SK-N-SH treated with all-trans-retinoic acid at 6 μM for 48 hours (cell line): ENCODE measurements at regions not wholly inside any gene's neighbourhood (a gene's known extent, or its start where the extent isn't known, plus 50 kb on each side); places are given as distances from the start of the nearest gene placed in this dataset.

Experiments
- CREB5 ChIP-seq: fragments of 250-450 bp; sonication (Bioruptor Pico); IDR thresholded peaks from 2 replicates; pipeline ENCODE4 v1.5.1; 2020; ENCODE audit warnings: low read depth, mild to moderate bottlenecking, moderate library complexity
- CSDC2 ChIP-seq: fragments of 250-450 bp; sonication (Bioruptor Pico); IDR thresholded peaks from 2 replicates; pipeline ENCODE4 v1.5.0; 2020; ENCODE audit warnings: mild to moderate bottlenecking, moderate library complexity
- PPARA ChIP-seq: fragments of 250-450 bp; sonication (Bioruptor Pico); IDR thresholded peaks from 2 replicates; pipeline ENCODE4 v1.5.0; 2020; ENCODE audit warnings: mild to moderate bottlenecking, borderline replicate concordance
- SNAI2 ChIP-seq: fragments of 250-450 bp; sonication (Bioruptor Pico); IDR thresholded peaks from 2 replicates; pipeline ENCODE4 v1.5.0; 2020; ENCODE audit warnings: mild to moderate bottlenecking, moderate library complexity
- TOX ChIP-seq: fragments of 250-450 bp; sonication (Bioruptor Pico); IDR thresholded peaks from 2 replicates; pipeline ENCODE4 v1.8.0; 2021; ENCODE audit warnings: mild to moderate bottlenecking, moderate library complexity, borderline replicate concordance
- TSHZ2 ChIP-seq: fragments of 250-450 bp; sonication (Bioruptor Pico); IDR thresholded peaks from 2 replicates; pipeline ENCODE4 v1.5.0; 2020; ENCODE audit warnings: mild to moderate bottlenecking, moderate library complexity
- ZC3H10 ChIP-seq: fragments of 250-450 bp; sonication (Bioruptor Pico); IDR thresholded peaks from 2 replicates; pipeline ENCODE4 v1.5.1; 2021; ENCODE audit warnings: mild to moderate bottlenecking, moderate library complexity
- TF ChIP-seq, protein P1 (sequence below): fragments of 250-450 bp; sonication (Bioruptor Pico); IDR thresholded peaks from 2 replicates; pipeline ENCODE4 v1.5.1; 2021; ENCODE audit warnings: mild to moderate bottlenecking, moderate library complexity

DNA sequence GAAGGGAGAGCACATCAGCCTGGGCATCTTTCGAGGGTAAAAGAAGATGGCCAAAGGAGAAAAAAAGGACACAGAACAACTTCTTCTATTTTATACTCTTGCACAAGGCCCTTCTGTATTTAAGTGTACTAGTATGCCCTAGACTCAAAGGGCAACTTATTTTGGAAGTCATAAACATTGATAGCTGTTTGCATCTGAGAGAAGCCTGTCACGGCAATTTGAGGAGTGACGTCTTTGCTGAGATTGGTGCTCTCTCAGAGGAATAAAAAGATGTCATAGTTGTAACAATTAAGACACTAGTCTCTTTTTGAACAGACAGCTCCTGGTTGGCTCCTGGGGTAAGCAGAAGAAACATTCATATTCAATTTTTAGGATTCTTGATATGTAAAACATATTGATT is 260.4 kb upstream of the TTC14 start:
- TF ChIP-seq SNAI2 (CRISPR knock-in tag) (no peak), TSHZ2 (CRISPR knock-in tag) (no peak), TOX (no peak), CSDC2 (CRISPR knock-in tag) (no peak), ZC3H10 (CRISPR knock-in tag) (no peak), PPARA (CRISPR knock-in tag) (no peak), CREB5 (no peak)
- TF ChIP-seq, protein P1, sequence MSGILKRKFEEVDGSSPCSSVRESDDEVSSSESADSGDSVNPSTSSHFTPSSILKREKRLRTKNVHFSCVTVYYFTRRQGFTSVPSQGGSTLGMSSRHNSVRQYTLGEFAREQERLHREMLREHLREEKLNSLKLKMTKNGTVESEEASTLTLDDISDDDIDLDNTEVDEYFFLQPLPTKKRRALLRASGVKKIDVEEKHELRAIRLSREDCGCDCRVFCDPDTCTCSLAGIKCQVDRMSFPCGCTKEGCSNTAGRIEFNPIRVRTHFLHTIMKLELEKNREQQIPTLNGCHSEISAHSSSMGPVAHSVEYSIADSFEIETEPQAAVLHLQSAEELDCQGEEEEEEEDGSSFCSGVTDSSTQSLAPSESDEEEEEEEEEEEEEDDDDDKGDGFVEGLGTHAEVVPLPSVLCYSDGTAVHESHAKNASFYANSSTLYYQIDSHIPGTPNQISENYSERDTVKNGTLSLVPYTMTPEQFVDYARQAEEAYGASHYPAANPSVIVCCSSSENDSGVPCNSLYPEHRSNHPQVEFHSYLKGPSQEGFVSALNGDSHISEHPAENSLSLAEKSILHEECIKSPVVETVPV (CRISPR knock-in tag) = no peak
